Lower lobe of right lung (tissue), 2 donors: ENCODE measurements at regions not wholly inside any gene's neighbourhood (a gene's known extent, or its start where the extent isn't known, plus 50 kb on each side); places are given as distances from the start of the nearest gene placed in this dataset.

Experiments
- ATAC-seq, 2 donors: fragments of 200-7000 bp; cut with Tn5 transposase; one replicate each; pipeline ENCODE4 v1.9.1; 2020 to 2022; ENCODE audit warnings: mild to moderate bottlenecking in 2 of 2, moderate library complexity in 2 of 2
- DNase-seq: peaks from one replicate; pipeline ENCODE4 v3.0.0-alpha.2; 2020
- H3K27ac ChIP-seq: fragments of 200-600 bp; one replicate; pipeline ENCODE4 v1.8.0; 2022
- H3K27me3 ChIP-seq: fragments of 200-600 bp; one replicate; pipeline ENCODE4 v1.8.0; 2022; ENCODE audit warnings: low read depth
- H3K36me3 ChIP-seq: fragments of 200-600 bp; one replicate; pipeline ENCODE4 v1.8.0; 2022; ENCODE audit warnings: mild to moderate bottlenecking
- H3K4me1 ChIP-seq: fragments of 200-600 bp; one replicate; pipeline ENCODE4 v1.8.0; 2022
- H3K4me3 ChIP-seq: fragments of 200-600 bp; one replicate; pipeline ENCODE4 v1.8.0; 2022; ENCODE audit warnings: mild to moderate bottlenecking
- H3K9me3 ChIP-seq: fragments of 200-600 bp; one replicate; pipeline ENCODE4 v1.8.0; 2022
- CTCF ChIP-seq: fragments of 200-600 bp; IDR thresholded peaks from one replicate; pipeline ENCODE4 v1.8.0; 2022; ENCODE audit warnings: antibody characterized with exemption, mild to moderate bottlenecking
- intact Hi-C: fragments of 100-400 bp; cut with DNase I; formaldehyde crosslinking; loops from one replicate; pipeline ENCODE4 v1.11.0; 2022
- donor health status: DM: no; HTN: yes; CAD: no; lungs with severe emphysema.

- H3K36me3 ChIP-seq = no peaks in the 10 kb centered on the region
- H3K9me3 ChIP-seq = no peaks in the 10 kb centered on the region
Measured at GRCh38 chr16:61277849-61278248, 758.4 kb downstream of the CDH8 start.

GRCh38 chr16:61274211-61274610 lies 762.0 kb downstream of the CDH8 start:
- Histone ChIP-seq H3K4me3 (no peak overlapping the region), H3K4me1 (no peaks in the 10 kb centered on the region), H3K27ac (no peak overlapping the region), H3K27me3 (no peaks in the 10 kb centered on the region), H3K36me3 (no peaks in the 10 kb centered on the region), H3K9me3 (no peaks in the 10 kb centered on the region)
- intact Hi-C loops = no loop called here
- TF ChIP-seq CTCF = no peak
- DNase-seq (no peak), ATAC-seq (no peak)

More at GRCh38 chr16:61277849-61278248, 758.4 kb downstream of the CDH8 start:
- ATAC-seq (no peak), DNase-seq (no peak)
- Histone ChIP-seq H3K27ac (no peak overlapping the region), H3K27me3 (no peaks in the 10 kb centered on the region), H3K4me3 (no peak overlapping the region), H3K4me1 (no peaks in the 10 kb centered on the region)
- TF ChIP-seq CTCF = no peak
- intact Hi-C loops = no loop called here

GRCh38 chr16:61270726-61271125 lies 765.5 kb downstream of the CDH8 start:
- no peak overlapping the region for H3K27ac ChIP-seq
- no peak for DNase-seq
- no peak for TF ChIP-seq CTCF
- H3K27me3 ChIP-seq = no peaks in the 10 kb centered on the region
- no peaks in the 10 kb centered on the region for H3K4me1 ChIP-seq
- H3K9me3 ChIP-seq = no peaks in the 10 kb centered on the region
- no peak overlapping the region for H3K4me3 ChIP-seq
- no peak for ATAC-seq
- H3K36me3 ChIP-seq = no peaks in the 10 kb centered on the region
- intact Hi-C loops = no loop called here

- no peak for ATAC-seq
- Histone ChIP-seq H3K4me3 (no peak overlapping the region), H3K36me3 (no peaks in the 10 kb centered on the region), H3K9me3 (no peaks in the 10 kb centered on the region), H3K27me3 (no peaks in the 10 kb centered on the region), H3K27ac (no peak overlapping the region), H3K4me1 (no peaks in the 10 kb centered on the region)
- TF ChIP-seq CTCF = no peak
- no peak for DNase-seq
- intact Hi-C loops = no loop called here
Measured at GRCh38 chr16:61263400-61263799, 772.8 kb downstream of the CDH8 start.

- H3K36me3 ChIP-seq = no peaks in the 10 kb centered on the region
- H3K27me3 ChIP-seq = no peaks in the 10 kb centered on the region
- intact Hi-C loops = no loop called here
- DNase-seq (no peak), ATAC-seq (no peak)
- no peak overlapping the region for H3K4me3 ChIP-seq
- no peaks in the 10 kb centered on the region for H3K9me3 ChIP-seq
- H3K27ac ChIP-seq = no peak overlapping the region
- no peak for TF ChIP-seq CTCF
- H3K4me1 ChIP-seq = no peaks in the 10 kb centered on the region
Measured at GRCh38 chr16:61261315-61261714, 774.9 kb downstream of the CDH8 start.

GRCh38 chr16:61246592-61246991 lies 789.6 kb downstream of the CDH8 start:
- ATAC-seq (no peak), DNase-seq (no peak)
- H3K27me3 ChIP-seq = no peaks in the 10 kb centered on the region
- H3K36me3 ChIP-seq = no peaks in the 10 kb centered on the region
- intact Hi-C loops = no loop called here
- TF ChIP-seq CTCF = no peak
- H3K4me1 ChIP-seq = no peaks in the 10 kb centered on the region
- no peak overlapping the region for H3K4me3 ChIP-seq
- no peak overlapping the region for H3K27ac ChIP-seq
- H3K9me3 ChIP-seq = no peaks in the 10 kb centered on the region
